Ovary (tissue), 7 donors: ENCODE measurements at regions not wholly inside any gene's neighbourhood (a gene's known extent, or its start where the extent isn't known, plus 50 kb on each side); places are given as distances from the start of the nearest gene placed in this dataset.

Experiments used
- DNase-seq, 5 donors: peaks; one replicate each; pipeline ENCODE4 v3.0.0-alpha.2; 2019 to 2020
- H3K27ac ChIP-seq, 2 donors: fragments of 200-600 bp; one replicate each; pipeline versions ENCODE4 v1.5.1 to v1.8.0; 2019 to 2022
- H3K27me3 ChIP-seq: fragments of 200-600 bp; one replicate; pipeline ENCODE4 v1.8.0; 2022
- H3K36me3 ChIP-seq: fragments of 200-600 bp; sonication (generic); one replicate; pipeline ENCODE4 v1.5.1; 2019
- H3K4me1 ChIP-seq: one replicate; pipeline ENCODE4 v1.8.1; 2013; ENCODE audit warnings: mild to moderate bottlenecking, moderate library complexity; ENCODE audit not compliant: insufficient read depth
- H3K4me3 ChIP-seq: fragments of 200-600 bp; sonication (generic); one replicate; pipeline ENCODE4 v1.5.1; 2017
- H3K9me3 ChIP-seq, 2 donors: fragments of 200-600 bp in 1 of 2; sonication (generic) in 1 of 2; one replicate each; pipeline versions ENCODE4 v1.5.1 to v1.8.1; 2013 to 2019; ENCODE audit warnings: mild to moderate bottlenecking in 1 of 2, moderate library complexity in 1 of 2
- EP300 ChIP-seq: sonication (generic); formaldehyde crosslinking; IDR thresholded peaks from one replicate; pipeline ENCODE4 v1.6.1; 2017; ENCODE audit warnings: antibody characterized with exemption
- POLR2A ChIP-seq: fragments of 450-650 bp; IDR thresholded peaks from one replicate; pipeline ENCODE4 v1.6.1; 2017; ENCODE audit warnings: antibody characterized with exemption, mild to moderate bottlenecking, moderate library complexity
- WGBS, 3 donors: extraction: QIAGEN DNeasy Blood & Tissue Kit in 1 of 3; methylation state at CpG; one replicate each; pipeline versions ENCODE4 v1.1.5 to v1.1.7; 2013 to 2017; 5-methylcytosine and 5-hydroxymethylcytosine counted together
- intact Hi-C, 4 donors: fragments of 100-400 bp; cut with DNase I; formaldehyde crosslinking; loops; one replicate each; pipeline versions ENCODE4 v1.11.0 to v1.15.1; 2022 to 2023
- TF ChIP-seq, protein P1 (sequence below), 3 donors: fragments of 450-650 bp in 2 of 3; fragments of 200-600 bp in 1 of 3; IDR thresholded peaks; one replicate each; pipeline versions ENCODE4 v1.5.1 to v1.8.0; 2016 to 2022; ENCODE audit warnings: antibody characterized with exemption in 3 of 3, mild to moderate bottlenecking in 1 of 3
- donor health status: DM: no; HTN: no; CAD: no; lungs with moderate emphysema.
- donor health status: DM: no; HTN: no; CAD: no.
- donor health status: Bipolar disorder and iron deficiency.
- donor health status: DM: no; HTN: no; CAD: no.
- donor health status: DM: yes; HTN: yes; CAD: no.

- Histone ChIP-seq H3K36me3 (no peaks in the 10 kb centered on the region), H3K4me1 (no peaks in the 10 kb centered on the region), H3K27me3 (no peaks in the 10 kb centered on the region), H3K27ac (no peak overlapping the region), H3K4me3 (no peak overlapping the region), H3K9me3 (no peaks in the 10 kb centered on the region)
- intact Hi-C loops, result no loop called here
- DNase-seq, result no peak
- no peak for TF ChIP-seq EP300
- TF ChIP-seq POLR2A, result no peak
- TF ChIP-seq, protein P1, sequence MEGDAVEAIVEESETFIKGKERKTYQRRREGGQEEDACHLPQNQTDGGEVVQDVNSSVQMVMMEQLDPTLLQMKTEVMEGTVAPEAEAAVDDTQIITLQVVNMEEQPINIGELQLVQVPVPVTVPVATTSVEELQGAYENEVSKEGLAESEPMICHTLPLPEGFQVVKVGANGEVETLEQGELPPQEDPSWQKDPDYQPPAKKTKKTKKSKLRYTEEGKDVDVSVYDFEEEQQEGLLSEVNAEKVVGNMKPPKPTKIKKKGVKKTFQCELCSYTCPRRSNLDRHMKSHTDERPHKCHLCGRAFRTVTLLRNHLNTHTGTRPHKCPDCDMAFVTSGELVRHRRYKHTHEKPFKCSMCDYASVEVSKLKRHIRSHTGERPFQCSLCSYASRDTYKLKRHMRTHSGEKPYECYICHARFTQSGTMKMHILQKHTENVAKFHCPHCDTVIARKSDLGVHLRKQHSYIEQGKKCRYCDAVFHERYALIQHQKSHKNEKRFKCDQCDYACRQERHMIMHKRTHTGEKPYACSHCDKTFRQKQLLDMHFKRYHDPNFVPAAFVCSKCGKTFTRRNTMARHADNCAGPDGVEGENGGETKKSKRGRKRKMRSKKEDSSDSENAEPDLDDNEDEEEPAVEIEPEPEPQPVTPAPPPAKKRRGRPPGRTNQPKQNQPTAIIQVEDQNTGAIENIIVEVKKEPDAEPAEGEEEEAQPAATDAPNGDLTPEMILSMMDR (IDR thresholded peaks at IDR 0.05), result no peak
- WGBS, 3 donors, result 94 to 97% (median 95%) methylated on average over 2 of the region's 2 CpGs
Measured at GRCh38 chr2:195047955-195048354, 609.1 kb upstream of the SLC39A10 start.

DNA sequence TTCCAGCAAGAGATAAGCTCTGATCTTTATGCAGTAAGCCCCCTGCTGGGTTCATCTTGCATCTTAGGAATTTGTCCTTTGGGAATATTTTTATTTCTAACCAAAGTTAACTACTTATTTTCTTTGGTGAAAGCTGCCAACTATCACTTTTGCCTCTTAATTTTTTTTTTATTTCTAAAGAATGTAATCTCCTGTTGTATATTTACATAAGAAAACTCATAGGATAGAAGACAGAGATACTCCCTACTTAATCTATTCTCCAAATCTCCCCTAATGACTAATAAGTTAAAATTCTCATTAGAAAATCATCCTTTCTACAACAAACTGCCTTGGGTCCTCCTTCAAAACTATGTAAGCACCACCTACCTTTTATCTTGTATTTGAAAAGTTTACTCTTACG lies 612.2 kb upstream of the SLC39A10 start:
- H3K4me3 ChIP-seq, result no peak overlapping the region
- WGBS, 3 donors, result 96 to 98% (median 96%) methylated on average over 1 of the region's 1 CpG
- no peaks in the 10 kb centered on the region for H3K9me3 ChIP-seq
- no peak for DNase-seq
- TF ChIP-seq EP300 (no peak), POLR2A (no peak)
- TF ChIP-seq, protein P1 (IDR thresholded peaks at IDR 0.05), result no peak
- intact Hi-C loops, result no loop called here
- no peaks in the 10 kb centered on the region for H3K27me3 ChIP-seq
- no peak overlapping the region for H3K27ac ChIP-seq
- H3K36me3 ChIP-seq, result no peaks in the 10 kb centered on the region
- no peaks in the 10 kb centered on the region for H3K4me1 ChIP-seq

- intact Hi-C loops, result no loop called here
- Histone ChIP-seq H3K27me3 (peaks cover 3% of the 10 kb centered on the region), H3K4me1 (no peaks in the 10 kb centered on the region), H3K9me3 (no peaks in the 10 kb centered on the region), H3K4me3 (no peak overlapping the region), H3K36me3 (no peaks in the 10 kb centered on the region), H3K27ac (no peak overlapping the region)
- no peak for DNase-seq
- TF ChIP-seq EP300, result no peak
- 18 to 20% (median 19%) methylated on average over 2 of the region's 2 CpGs for WGBS, 3 donors
Measured at GRCh38 chr2:195038153-195038552, 618.9 kb upstream of the SLC39A10 start.

DNA sequence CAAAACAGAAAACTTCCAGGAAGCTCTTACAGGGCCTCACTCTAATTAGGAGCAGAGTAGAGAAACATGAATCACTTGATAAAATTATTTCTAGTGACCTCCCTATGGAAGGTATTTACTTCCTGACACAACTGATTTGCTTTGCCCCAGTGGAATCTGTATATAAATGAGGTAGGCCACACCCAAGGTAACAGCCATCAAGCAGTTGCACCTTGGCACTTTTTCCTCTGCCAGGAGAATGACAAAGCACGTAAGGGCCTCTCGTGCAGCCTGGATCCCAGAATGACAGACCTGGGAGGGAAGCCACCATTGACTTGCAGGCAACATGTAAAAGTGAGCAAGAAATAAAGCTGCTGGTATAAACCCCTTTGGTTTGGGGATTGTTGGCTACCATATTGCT lies 620.0 kb upstream of the SLC39A10 start:
- H3K27me3 ChIP-seq, result peaks cover 3% of the 10 kb centered on the region
- intact Hi-C loops, result no loop called here
- no peak for DNase-seq
- no peaks in the 10 kb centered on the region for H3K36me3 ChIP-seq
- TF ChIP-seq EP300 (no peak), POLR2A (no peak)
- TF ChIP-seq, protein P1 (IDR thresholded peaks at IDR 0.05), result no peak
- H3K27ac ChIP-seq, result no peak overlapping the region
- whole genome bisulfite sequencing, 3 donors, result 93 to 97% (median 95%) methylated on average over 2 of the region's 2 CpGs
- H3K4me1 ChIP-seq, result no peaks in the 10 kb centered on the region
- no peaks in the 10 kb centered on the region for H3K9me3 ChIP-seq
- no peak overlapping the region for H3K4me3 ChIP-seq

- Histone ChIP-seq H3K4me1 (no peaks in the 10 kb centered on the region), H3K4me3 (no peak overlapping the region), H3K27ac (no peak overlapping the region), H3K9me3 (no peaks in the 10 kb centered on the region), H3K36me3 (no peaks in the 10 kb centered on the region), H3K27me3 (no peaks in the 10 kb centered on the region)
- 95 to 97% (median 95%) methylated on average over 1 of the region's 1 CpG for WGBS, 3 donors
- no peak for DNase-seq
- intact Hi-C loops, result no loop called here
- TF ChIP-seq EP300, result no peak
- TF ChIP-seq, protein P1 (IDR thresholded peaks at IDR 0.05), result no peak
- TF ChIP-seq POLR2A, result no peak
Measured at GRCh38 chr2:195031411-195031810, 625.6 kb upstream of the SLC39A10 start.
